ENCODE measurements at regions not wholly inside any gene's neighbourhood (a gene's known extent, or its start where the extent isn't known, plus 50 kb on each side); places are given as distances from the start of the nearest gene placed in this dataset.

- H3K4me3 ChIP-seq (ENCODE audit: low read depth, low read length): no peak overlapping the region
- TF ChIP-seq CTCF (IDR thresholded peaks at IDR 0.05; ENCODE audit: low read depth, low read length) (no peak), POLR2A (IDR thresholded peaks at IDR 0.05; ENCODE audit: extremely low read depth, insufficient read length) (no peak), MAX (IDR thresholded peaks at IDR 0.05; ENCODE audit: low read depth, low read length) (no peak), MYC (IDR thresholded peaks at IDR 0.05; ENCODE audit: low read depth, low read length) (no peak)
- no peak for DNase-seq (ENCODE audit: low read depth)
Measured at GRCh38 chr21:19276665-19277064, 873.1 kb upstream of the TMPRSS15 start.

GRCh38 chr21:19286876-19287275, 883.3 kb upstream of the TMPRSS15 start:
- TF ChIP-seq POLR2A (IDR thresholded peaks at IDR 0.05; ENCODE audit: extremely low read depth, insufficient read length): no peak
- TF ChIP-seq MAX (IDR thresholded peaks at IDR 0.05; ENCODE audit: low read depth, low read length): no peak
- TF ChIP-seq CTCF (IDR thresholded peaks at IDR 0.05; ENCODE audit: low read depth, low read length): no peak
- no peak for TF ChIP-seq MYC (IDR thresholded peaks at IDR 0.05; ENCODE audit: low read depth, low read length)
- H3K4me3 ChIP-seq (ENCODE audit: low read depth, low read length): no peak overlapping the region
- no peak for DNase-seq (ENCODE audit: low read depth)

- no peak overlapping the region for H3K4me3 ChIP-seq (ENCODE audit: low read depth, low read length)
- DNase-seq (ENCODE audit: low read depth): no peak
- no peak for TF ChIP-seq MYC (IDR thresholded peaks at IDR 0.05; ENCODE audit: low read depth, low read length)
- TF ChIP-seq POLR2A (IDR thresholded peaks at IDR 0.05; ENCODE audit: extremely low read depth, insufficient read length): no peak
- no peak for TF ChIP-seq MAX (IDR thresholded peaks at IDR 0.05; ENCODE audit: low read depth, low read length)
- no peak for TF ChIP-seq CTCF (IDR thresholded peaks at IDR 0.05; ENCODE audit: low read depth, low read length)
Measured at GRCh38 chr21:19290328-19290727, 886.7 kb upstream of the TMPRSS15 start.

- DNase-seq (ENCODE audit: low read depth): no peak
- no peak for TF ChIP-seq MYC (IDR thresholded peaks at IDR 0.05; ENCODE audit: low read depth, low read length)
- no peak for TF ChIP-seq CTCF (IDR thresholded peaks at IDR 0.05; ENCODE audit: low read depth, low read length)
- no peak for TF ChIP-seq POLR2A (IDR thresholded peaks at IDR 0.05; ENCODE audit: extremely low read depth, insufficient read length)
- no peak for TF ChIP-seq MAX (IDR thresholded peaks at IDR 0.05; ENCODE audit: low read depth, low read length)
- H3K4me3 ChIP-seq (ENCODE audit: low read depth, low read length): no peak overlapping the region
Measured at GRCh38 chr21:19320291-19320690, 916.7 kb upstream of the TMPRSS15 start.

GRCh38 chr21:19321688-19322087, 918.1 kb upstream of the TMPRSS15 start:
- TF ChIP-seq MAX (IDR thresholded peaks at IDR 0.05; ENCODE audit: low read depth, low read length): no peak
- TF ChIP-seq CTCF (IDR thresholded peaks at IDR 0.05; ENCODE audit: low read depth, low read length): no peak
- TF ChIP-seq POLR2A (IDR thresholded peaks at IDR 0.05; ENCODE audit: extremely low read depth, insufficient read length): no peak
- no peak for TF ChIP-seq MYC (IDR thresholded peaks at IDR 0.05; ENCODE audit: low read depth, low read length)
- H3K4me3 ChIP-seq (ENCODE audit: low read depth, low read length): no peak overlapping the region
- DNase-seq (ENCODE audit: low read depth): no peak

- DNase-seq (ENCODE audit: low read depth): no peak
Measured at GRCh38 chr21:19322360-19322759, 918.8 kb upstream of the TMPRSS15 start.

More at GRCh38 chr21:19322360-19322759, 918.8 kb upstream of the TMPRSS15 start:
- no peak for TF ChIP-seq POLR2A (IDR thresholded peaks at IDR 0.05; ENCODE audit: extremely low read depth, insufficient read length)
- no peak for TF ChIP-seq MYC (IDR thresholded peaks at IDR 0.05; ENCODE audit: low read depth, low read length)
- TF ChIP-seq CTCF (IDR thresholded peaks at IDR 0.05; ENCODE audit: low read depth, low read length): no peak
- TF ChIP-seq MAX (IDR thresholded peaks at IDR 0.05; ENCODE audit: low read depth, low read length): no peak
- no peak overlapping the region for H3K4me3 ChIP-seq (ENCODE audit: low read depth, low read length)
